ENCODE measurements at regions not wholly inside any gene's neighbourhood (a gene's known extent, or its start where the extent isn't known, plus 50 kb on each side); places are given as distances from the start of the nearest gene placed in this dataset.

DNA sequence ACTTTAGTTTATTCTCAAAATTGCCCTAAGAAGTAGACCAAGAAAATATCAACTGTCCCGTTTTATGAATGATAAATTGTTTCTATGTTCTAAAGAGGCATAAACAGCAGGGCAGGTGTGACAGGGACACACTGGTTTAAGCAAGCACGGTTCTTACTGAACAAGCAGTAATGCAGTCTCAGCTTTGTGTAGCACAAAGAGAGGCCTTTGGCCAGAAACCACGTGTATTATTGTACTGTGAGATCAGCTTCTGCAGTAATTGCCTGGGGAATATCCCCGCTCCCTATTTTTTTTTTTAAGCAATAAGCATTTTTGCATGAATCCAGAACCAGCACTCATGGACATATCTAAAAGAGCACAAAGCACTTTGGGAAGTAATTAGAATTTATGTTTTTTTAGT is 255.4 kb downstream of the WDR11 start (continued):
- TF ChIP-seq, protein P1, sequence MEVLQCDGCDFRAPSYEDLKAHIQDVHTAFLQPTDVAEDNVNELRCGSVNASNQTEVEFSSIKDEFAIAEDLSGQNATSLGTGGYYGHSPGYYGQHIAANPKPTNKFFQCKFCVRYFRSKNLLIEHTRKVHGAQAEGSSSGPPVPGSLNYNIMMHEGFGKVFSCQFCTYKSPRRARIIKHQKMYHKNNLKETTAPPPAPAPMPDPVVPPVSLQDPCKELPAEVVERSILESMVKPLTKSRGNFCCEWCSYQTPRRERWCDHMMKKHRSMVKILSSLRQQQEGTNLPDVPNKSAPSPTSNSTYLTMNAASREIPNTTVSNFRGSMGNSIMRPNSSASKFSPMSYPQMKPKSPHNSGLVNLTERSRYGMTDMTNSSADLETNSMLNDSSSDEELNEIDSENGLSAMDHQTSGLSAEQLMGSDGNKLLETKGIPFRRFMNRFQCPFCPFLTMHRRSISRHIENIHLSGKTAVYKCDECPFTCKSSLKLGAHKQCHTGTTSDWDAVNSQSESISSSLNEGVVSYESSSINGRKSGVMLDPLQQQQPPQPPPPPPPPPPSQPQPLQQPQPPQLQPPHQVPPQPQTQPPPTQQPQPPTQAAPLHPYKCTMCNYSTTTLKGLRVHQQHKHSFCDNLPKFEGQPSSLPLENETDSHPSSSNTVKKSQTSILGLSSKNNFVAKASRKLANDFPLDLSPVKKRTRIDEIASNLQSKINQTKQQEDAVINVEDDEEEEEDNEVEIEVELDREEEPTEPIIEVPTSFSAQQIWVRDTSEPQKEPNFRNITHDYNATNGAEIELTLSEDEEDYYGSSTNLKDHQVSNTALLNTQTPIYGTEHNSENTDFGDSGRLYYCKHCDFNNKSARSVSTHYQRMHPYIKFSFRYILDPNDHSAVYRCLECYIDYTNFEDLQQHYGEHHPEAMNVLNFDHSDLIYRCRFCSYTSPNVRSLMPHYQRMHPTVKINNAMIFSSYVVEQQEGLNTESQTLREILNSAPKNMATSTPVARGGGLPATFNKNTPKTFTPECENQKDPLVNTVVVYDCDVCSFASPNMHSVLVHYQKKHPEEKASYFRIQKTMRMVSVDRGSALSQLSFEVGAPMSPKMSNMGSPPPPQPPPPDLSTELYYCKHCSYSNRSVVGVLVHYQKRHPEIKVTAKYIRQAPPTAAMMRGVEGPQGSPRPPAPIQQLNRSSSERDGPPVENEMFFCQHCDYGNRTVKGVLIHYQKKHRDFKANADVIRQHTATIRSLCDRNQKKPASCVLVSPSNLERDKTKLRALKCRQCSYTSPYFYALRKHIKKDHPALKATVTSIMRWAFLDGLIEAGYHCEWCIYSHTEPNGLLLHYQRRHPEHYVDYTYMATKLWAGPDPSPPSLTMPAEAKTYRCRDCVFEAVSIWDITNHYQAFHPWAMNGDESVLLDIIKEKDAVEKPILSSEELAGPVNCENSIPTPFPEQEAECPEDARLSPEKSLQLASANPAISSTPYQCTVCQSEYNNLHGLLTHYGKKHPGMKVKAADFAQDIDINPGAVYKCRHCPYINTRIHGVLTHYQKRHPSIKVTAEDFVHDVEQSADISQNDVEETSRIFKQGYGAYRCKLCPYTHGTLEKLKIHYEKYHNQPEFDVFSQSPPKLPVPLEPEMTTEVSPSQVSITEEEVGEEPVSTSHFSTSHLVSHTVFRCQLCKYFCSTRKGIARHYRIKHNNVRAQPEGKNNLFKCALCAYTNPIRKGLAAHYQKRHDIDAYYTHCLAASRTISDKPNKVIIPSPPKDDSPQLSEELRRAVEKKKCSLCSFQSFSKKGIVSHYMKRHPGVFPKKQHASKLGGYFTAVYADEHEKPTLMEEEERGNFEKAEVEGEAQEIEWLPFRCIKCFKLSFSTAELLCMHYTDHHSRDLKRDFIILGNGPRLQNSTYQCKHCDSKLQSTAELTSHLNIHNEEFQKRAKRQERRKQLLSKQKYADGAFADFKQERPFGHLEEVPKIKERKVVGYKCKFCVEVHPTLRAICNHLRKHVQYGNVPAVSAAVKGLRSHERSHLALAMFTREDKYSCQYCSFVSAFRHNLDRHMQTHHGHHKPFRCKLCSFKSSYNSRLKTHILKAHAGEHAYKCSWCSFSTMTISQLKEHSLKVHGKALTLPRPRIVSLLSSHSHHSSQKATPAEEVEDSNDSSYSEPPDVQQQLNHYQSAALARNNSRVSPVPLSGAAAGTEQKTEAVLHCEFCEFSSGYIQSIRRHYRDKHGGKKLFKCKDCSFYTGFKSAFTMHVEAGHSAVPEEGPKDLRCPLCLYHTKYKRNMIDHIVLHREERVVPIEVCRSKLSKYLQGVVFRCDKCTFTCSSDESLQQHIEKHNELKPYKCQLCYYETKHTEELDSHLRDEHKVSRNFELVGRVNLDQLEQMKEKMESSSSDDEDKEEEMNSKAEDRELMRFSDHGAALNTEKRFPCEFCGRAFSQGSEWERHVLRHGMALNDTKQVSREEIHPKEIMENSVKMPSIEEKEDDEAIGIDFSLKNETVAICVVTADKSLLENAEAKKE (CRISPR knock-in tag; IDR thresholded peaks at IDR 0.05) = no peak
- TF ChIP-seq CREB1 (CRISPR knock-in tag; IDR thresholded peaks at IDR 0.05; ENCODE audit: low read depth) (no peak), EZH2phosphoT487 (IDR thresholded peaks at IDR 0.05; ENCODE audit: unreplicated experiment) (no peak)
- TF ChIP-seq, protein P2, sequence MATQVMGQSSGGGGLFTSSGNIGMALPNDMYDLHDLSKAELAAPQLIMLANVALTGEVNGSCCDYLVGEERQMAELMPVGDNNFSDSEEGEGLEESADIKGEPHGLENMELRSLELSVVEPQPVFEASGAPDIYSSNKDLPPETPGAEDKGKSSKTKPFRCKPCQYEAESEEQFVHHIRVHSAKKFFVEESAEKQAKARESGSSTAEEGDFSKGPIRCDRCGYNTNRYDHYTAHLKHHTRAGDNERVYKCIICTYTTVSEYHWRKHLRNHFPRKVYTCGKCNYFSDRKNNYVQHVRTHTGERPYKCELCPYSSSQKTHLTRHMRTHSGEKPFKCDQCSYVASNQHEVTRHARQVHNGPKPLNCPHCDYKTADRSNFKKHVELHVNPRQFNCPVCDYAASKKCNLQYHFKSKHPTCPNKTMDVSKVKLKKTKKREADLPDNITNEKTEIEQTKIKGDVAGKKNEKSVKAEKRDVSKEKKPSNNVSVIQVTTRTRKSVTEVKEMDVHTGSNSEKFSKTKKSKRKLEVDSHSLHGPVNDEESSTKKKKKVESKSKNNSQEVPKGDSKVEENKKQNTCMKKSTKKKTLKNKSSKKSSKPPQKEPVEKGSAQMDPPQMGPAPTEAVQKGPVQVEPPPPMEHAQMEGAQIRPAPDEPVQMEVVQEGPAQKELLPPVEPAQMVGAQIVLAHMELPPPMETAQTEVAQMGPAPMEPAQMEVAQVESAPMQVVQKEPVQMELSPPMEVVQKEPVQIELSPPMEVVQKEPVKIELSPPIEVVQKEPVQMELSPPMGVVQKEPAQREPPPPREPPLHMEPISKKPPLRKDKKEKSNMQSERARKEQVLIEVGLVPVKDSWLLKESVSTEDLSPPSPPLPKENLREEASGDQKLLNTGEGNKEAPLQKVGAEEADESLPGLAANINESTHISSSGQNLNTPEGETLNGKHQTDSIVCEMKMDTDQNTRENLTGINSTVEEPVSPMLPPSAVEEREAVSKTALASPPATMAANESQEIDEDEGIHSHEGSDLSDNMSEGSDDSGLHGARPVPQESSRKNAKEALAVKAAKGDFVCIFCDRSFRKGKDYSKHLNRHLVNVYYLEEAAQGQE (IDR thresholded peaks at IDR 0.05; ENCODE audit: unreplicated experiment) = no peak
- TF ChIP-seq, protein P3, sequence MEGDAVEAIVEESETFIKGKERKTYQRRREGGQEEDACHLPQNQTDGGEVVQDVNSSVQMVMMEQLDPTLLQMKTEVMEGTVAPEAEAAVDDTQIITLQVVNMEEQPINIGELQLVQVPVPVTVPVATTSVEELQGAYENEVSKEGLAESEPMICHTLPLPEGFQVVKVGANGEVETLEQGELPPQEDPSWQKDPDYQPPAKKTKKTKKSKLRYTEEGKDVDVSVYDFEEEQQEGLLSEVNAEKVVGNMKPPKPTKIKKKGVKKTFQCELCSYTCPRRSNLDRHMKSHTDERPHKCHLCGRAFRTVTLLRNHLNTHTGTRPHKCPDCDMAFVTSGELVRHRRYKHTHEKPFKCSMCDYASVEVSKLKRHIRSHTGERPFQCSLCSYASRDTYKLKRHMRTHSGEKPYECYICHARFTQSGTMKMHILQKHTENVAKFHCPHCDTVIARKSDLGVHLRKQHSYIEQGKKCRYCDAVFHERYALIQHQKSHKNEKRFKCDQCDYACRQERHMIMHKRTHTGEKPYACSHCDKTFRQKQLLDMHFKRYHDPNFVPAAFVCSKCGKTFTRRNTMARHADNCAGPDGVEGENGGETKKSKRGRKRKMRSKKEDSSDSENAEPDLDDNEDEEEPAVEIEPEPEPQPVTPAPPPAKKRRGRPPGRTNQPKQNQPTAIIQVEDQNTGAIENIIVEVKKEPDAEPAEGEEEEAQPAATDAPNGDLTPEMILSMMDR (conservative IDR thresholded peaks at IDR 0.05; ENCODE audit: low read depth in 2 of 2) = no peak

Measured in GM23338 (cell line).